HL-60 (cell line): ENCODE measurements at regions not wholly inside any gene's neighbourhood (a gene's known extent, or its start where the extent isn't known, plus 50 kb on each side); places are given as distances from the start of the nearest gene placed in this dataset.

Source experiments
- SPI1 ChIP-seq: IDR thresholded peaks from 2 replicates; pipeline ENCODE4 v1.6.1; 2012; ENCODE audit warnings: low read depth, mild to moderate bottlenecking, borderline replicate concordance
- TF ChIP-seq, protein P1 (sequence below): IDR thresholded peaks from one replicate; pipeline ENCODE4 v1.5.1; 2011; ENCODE audit warnings: low read length, control low read depth, inconsistent platforms; ENCODE audit not compliant: insufficient read depth
- TF ChIP-seq, protein P2 (sequence below): IDR thresholded peaks from 2 replicates; pipeline ENCODE4 v1.6.1; 2012; ENCODE audit warnings: low read depth; ENCODE audit not compliant: insufficient replicate concordance

DNA sequence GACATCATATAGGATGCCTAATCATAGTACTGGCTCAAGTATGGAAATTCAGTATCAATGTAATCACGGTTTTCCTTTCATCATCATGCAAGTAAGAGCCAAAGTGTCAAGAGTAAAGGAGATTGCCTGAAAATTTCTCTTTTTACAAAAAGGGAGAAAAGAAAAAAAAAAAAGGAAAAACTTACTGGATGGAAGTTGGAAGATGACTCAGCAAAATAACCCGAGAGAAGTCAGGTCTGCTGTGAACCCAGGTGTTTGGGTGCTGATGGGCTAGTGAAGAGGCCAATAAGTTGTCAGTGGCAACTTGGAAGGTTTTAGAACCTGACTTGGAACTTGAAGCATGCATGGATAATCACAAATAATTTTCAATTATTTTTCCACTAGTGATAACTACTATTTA lies 441.9 kb upstream of the SLC14A2 start:
- TF ChIP-seq, protein P1, sequence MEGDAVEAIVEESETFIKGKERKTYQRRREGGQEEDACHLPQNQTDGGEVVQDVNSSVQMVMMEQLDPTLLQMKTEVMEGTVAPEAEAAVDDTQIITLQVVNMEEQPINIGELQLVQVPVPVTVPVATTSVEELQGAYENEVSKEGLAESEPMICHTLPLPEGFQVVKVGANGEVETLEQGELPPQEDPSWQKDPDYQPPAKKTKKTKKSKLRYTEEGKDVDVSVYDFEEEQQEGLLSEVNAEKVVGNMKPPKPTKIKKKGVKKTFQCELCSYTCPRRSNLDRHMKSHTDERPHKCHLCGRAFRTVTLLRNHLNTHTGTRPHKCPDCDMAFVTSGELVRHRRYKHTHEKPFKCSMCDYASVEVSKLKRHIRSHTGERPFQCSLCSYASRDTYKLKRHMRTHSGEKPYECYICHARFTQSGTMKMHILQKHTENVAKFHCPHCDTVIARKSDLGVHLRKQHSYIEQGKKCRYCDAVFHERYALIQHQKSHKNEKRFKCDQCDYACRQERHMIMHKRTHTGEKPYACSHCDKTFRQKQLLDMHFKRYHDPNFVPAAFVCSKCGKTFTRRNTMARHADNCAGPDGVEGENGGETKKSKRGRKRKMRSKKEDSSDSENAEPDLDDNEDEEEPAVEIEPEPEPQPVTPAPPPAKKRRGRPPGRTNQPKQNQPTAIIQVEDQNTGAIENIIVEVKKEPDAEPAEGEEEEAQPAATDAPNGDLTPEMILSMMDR = no peak
- TF ChIP-seq, protein P2, sequence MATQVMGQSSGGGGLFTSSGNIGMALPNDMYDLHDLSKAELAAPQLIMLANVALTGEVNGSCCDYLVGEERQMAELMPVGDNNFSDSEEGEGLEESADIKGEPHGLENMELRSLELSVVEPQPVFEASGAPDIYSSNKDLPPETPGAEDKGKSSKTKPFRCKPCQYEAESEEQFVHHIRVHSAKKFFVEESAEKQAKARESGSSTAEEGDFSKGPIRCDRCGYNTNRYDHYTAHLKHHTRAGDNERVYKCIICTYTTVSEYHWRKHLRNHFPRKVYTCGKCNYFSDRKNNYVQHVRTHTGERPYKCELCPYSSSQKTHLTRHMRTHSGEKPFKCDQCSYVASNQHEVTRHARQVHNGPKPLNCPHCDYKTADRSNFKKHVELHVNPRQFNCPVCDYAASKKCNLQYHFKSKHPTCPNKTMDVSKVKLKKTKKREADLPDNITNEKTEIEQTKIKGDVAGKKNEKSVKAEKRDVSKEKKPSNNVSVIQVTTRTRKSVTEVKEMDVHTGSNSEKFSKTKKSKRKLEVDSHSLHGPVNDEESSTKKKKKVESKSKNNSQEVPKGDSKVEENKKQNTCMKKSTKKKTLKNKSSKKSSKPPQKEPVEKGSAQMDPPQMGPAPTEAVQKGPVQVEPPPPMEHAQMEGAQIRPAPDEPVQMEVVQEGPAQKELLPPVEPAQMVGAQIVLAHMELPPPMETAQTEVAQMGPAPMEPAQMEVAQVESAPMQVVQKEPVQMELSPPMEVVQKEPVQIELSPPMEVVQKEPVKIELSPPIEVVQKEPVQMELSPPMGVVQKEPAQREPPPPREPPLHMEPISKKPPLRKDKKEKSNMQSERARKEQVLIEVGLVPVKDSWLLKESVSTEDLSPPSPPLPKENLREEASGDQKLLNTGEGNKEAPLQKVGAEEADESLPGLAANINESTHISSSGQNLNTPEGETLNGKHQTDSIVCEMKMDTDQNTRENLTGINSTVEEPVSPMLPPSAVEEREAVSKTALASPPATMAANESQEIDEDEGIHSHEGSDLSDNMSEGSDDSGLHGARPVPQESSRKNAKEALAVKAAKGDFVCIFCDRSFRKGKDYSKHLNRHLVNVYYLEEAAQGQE = no peak
- TF ChIP-seq SPI1 = no peak
